GM23248 (cell line): ENCODE measurements at regions not wholly inside any gene's neighbourhood (a gene's known extent, or its start where the extent isn't known, plus 50 kb on each side); places are given as distances from the start of the nearest gene placed in this dataset.

ENCODE experiments used
- DNase-seq: peaks from one replicate; pipeline ENCODE4 v3.0.0-alpha.2; 2015
- H2AFZ ChIP-seq: fragments of 200-600 bp; sonication (generic); 2 replicates; pipeline ENCODE4 v1.6.1; 2016; ENCODE audit warnings: antibody characterized with exemption
- H3F3A ChIP-seq: fragments of 200-600 bp; sonication (generic); 2 replicates; pipeline ENCODE4 v1.6.1; 2016; ENCODE audit warnings: mild to moderate bottlenecking, antibody characterized with exemption, mixed run types; ENCODE audit not compliant: insufficient read depth
- H3K27ac ChIP-seq: fragments of 200-600 bp; sonication (generic); 2 replicates; pipeline ENCODE4 v1.5.1; 2016; ENCODE audit warnings: mild to moderate bottlenecking
- H3K27me3 ChIP-seq: fragments of 200-600 bp; sonication (generic); replicated peaks from 2 replicates; pipeline ENCODE4 v1.6.1; 2016; ENCODE audit warnings: mild to moderate bottlenecking; ENCODE audit not compliant: insufficient read depth
- H3K36me3 ChIP-seq: fragments of 200-600 bp; sonication (generic); 2 replicates; pipeline ENCODE4 v1.6.1; 2016; ENCODE audit warnings: low read depth, mild to moderate bottlenecking
- H3K4me1 ChIP-seq: fragments of 200-600 bp; sonication (generic); 2 replicates; pipeline ENCODE4 v1.6.1; 2016; ENCODE audit warnings: mild to moderate bottlenecking; ENCODE audit not compliant: insufficient read depth
- H3K4me2 ChIP-seq: fragments of 200-600 bp; sonication (generic); one replicate; pipeline ENCODE4 v1.6.1; 2016; ENCODE audit warnings: mild to moderate bottlenecking; ENCODE audit not compliant: unreplicated experiment
- H3K4me3 ChIP-seq: fragments of 200-600 bp; sonication (generic); 2 replicates; pipeline ENCODE4 v1.5.1; 2016; ENCODE audit warnings: mild to moderate bottlenecking
- H3K79me2 ChIP-seq: fragments of 200-600 bp; sonication (generic); 2 replicates; pipeline ENCODE4 v1.6.1; 2016; ENCODE audit warnings: mild to moderate bottlenecking; ENCODE audit not compliant: insufficient read depth
- H3K9ac ChIP-seq: fragments of 200-600 bp; sonication (generic); 2 replicates; pipeline ENCODE4 v1.6.1; 2016; ENCODE audit warnings: mild to moderate bottlenecking
- H3K9me2 ChIP-seq: fragments of 200-600 bp; sonication (generic); 2 replicates; pipeline ENCODE4 v1.6.1; 2016; ENCODE audit warnings: mixed run types, mild to moderate bottlenecking, moderate library complexity; ENCODE audit not compliant: insufficient read depth
- H3K9me3 ChIP-seq: fragments of 200-600 bp; sonication (generic); one replicate; pipeline ENCODE4 v1.6.1; 2017; ENCODE audit warnings: low read depth
- H4K20me1 ChIP-seq: fragments of 200-600 bp; sonication (generic); 2 replicates; pipeline ENCODE4 v1.6.0; 2016; ENCODE audit not compliant: insufficient read depth
- EZH2 ChIP-seq: fragments of 200-600 bp; sonication (generic); IDR thresholded peaks from 2 replicates; pipeline ENCODE4 v1.6.1; 2018; ENCODE audit warnings: antibody characterized with exemption, mild to moderate bottlenecking; ENCODE audit not compliant: insufficient read depth, poor library complexity, severe bottlenecking
- EZH2phosphoT487 ChIP-seq: fragments of 200-600 bp; sonication (generic); IDR thresholded peaks from 2 replicates; pipeline ENCODE4 v1.6.1; 2018; ENCODE audit warnings: antibody characterized with exemption, moderate library complexity, mild to moderate bottlenecking, low read depth; ENCODE audit not compliant: insufficient read depth
- WGBS, 2 experiments: methylation state at CpG; one replicate each; pipeline ENCODE4 v1.1.6; 2015 to 2017; ENCODE audit warnings: low lambda C conversion rate in 2 of 2, low coverage in 1 of 2; ENCODE audit errors: missing lambda C conversion rate in 2 of 2; 5-methylcytosine and 5-hydroxymethylcytosine counted together
- in situ Hi-C: fragments of 300-500 bp; cut with MboI; formaldehyde crosslinking; loops from 2 replicates; pipeline ENCODE4 v1.15.0; 2020

DNA sequence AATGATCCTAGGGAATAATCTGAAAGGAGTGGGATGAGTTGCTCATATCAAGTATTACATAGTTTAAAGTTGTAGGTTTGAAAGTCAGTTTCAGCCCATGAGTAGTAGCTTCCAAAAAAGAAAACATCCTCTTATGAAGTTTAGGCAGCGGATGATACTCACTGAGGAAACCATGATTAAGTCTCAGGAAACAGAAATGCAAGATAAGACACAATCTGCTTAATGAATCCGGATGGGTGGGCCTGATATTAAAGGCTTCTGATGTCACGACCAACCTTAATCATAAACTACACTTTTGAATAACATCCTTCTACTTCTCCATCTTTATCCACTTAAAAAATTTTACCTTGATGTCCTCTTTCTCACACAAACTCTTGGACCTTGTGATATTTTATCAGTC, 61.8 kb downstream of the S1PR1 start:
- Histone ChIP-seq H3K27me3 (no peaks in the 10 kb centered on the region), H3K9me3 (no peaks in the 10 kb centered on the region), H4K20me1 (no peaks in the 10 kb centered on the region), H3K9ac (no peak overlapping the region), H3F3A (peaks cover 21% of the 10 kb centered on the region), H3K27ac (no peak overlapping the region), H3K36me3 (no peaks in the 10 kb centered on the region), H3K4me2 (no peak overlapping the region), H3K9me2 (no peaks in the 10 kb centered on the region), H2AFZ (no peak overlapping the region), H3K4me1 (peaks cover 13% of the 10 kb centered on the region), H3K4me3 (no peak overlapping the region), H3K79me2 (no peaks in the 10 kb centered on the region)
- TF ChIP-seq EZH2 = no peak
- TF ChIP-seq EZH2phosphoT487 = no peak
- in situ Hi-C loops = no loop called here
- WGBS, 2 experiments = 81 to 82% methylated on average over 3 of the region's 3 CpGs
- DNase-seq = no peak

DNA sequence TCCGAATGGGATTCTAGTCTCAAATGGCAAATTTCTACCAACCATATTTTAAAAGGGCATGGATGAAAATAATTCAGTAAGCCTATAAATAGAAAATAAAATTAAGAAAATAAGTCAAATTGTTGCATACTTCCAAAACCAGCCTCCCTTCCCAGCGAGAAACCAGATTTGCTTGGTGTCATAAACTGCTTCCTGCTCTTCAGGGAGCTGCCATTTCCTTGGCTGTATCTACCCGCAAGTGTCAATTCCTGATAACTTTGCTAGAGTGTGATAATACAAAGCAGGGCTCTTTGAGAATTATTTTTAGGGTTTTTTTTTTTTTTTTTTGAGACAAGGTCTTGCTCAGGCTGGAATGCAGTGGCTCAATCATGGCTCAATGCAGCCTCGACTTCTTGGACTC, 62.3 kb downstream of the S1PR1 start:
- Histone ChIP-seq H3K4me3 (no peak overlapping the region), H3K79me2 (no peaks in the 10 kb centered on the region), H3K9me3 (no peaks in the 10 kb centered on the region), H4K20me1 (no peaks in the 10 kb centered on the region), H3K27ac (no peak overlapping the region), H3K4me2 (no peak overlapping the region), H3F3A (peaks cover 17% of the 10 kb centered on the region), H3K9me2 (no peaks in the 10 kb centered on the region), H2AFZ (no peak overlapping the region), H3K27me3 (no peaks in the 10 kb centered on the region), H3K9ac (no peak overlapping the region), H3K36me3 (no peaks in the 10 kb centered on the region), H3K4me1 (peaks cover 13% of the 10 kb centered on the region)
- in situ Hi-C loops = no loop called here
- DNase-seq = no peak
- TF ChIP-seq EZH2 (no peak), EZH2phosphoT487 (no peak)
- 71 to 77% methylated on average over 4 of the region's 4 CpGs for whole genome bisulfite sequencing, 2 experiments

DNA sequence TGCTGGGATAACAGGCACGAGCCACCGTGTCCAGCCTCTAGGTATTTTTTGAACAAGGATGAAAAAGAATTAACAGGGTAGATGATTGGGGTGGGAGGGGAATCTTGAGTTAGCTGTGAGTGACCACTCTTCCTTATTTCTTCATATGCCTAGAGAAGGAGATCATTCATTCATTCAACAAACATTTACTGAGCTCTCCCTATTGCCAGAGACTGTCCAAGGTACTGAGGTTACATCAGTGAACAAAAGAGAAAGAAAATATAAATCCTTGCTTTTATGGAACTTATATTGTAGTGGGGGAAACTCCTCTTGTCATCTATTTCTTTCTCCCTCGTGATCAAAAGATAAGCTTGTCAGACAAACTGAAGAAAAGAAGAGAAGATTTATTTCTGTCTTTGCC, 62.9 kb downstream of the S1PR1 start:
- H2AFZ ChIP-seq = no peak overlapping the region
- no peak for DNase-seq
- no peaks in the 10 kb centered on the region for H3K79me2 ChIP-seq
- WGBS, 2 experiments = 74 to 81% methylated on average over 3 of the region's 3 CpGs
- H3K4me1 ChIP-seq = peaks cover 13% of the 10 kb centered on the region
- no peak overlapping the region for H3K4me3 ChIP-seq
- H3K27ac ChIP-seq = no peak overlapping the region
- in situ Hi-C loops = no loop called here
- H3K4me2 ChIP-seq = no peak overlapping the region
- H4K20me1 ChIP-seq = no peaks in the 10 kb centered on the region
- H3F3A ChIP-seq = peaks cover 14% of the 10 kb centered on the region
- no peaks in the 10 kb centered on the region for H3K27me3 ChIP-seq
- H3K36me3 ChIP-seq = no peaks in the 10 kb centered on the region
- H3K9me3 ChIP-seq = no peaks in the 10 kb centered on the region
- TF ChIP-seq EZH2 (no peak), EZH2phosphoT487 (no peak)
- no peak overlapping the region for H3K9ac ChIP-seq
- no peaks in the 10 kb centered on the region for H3K9me2 ChIP-seq

DNA sequence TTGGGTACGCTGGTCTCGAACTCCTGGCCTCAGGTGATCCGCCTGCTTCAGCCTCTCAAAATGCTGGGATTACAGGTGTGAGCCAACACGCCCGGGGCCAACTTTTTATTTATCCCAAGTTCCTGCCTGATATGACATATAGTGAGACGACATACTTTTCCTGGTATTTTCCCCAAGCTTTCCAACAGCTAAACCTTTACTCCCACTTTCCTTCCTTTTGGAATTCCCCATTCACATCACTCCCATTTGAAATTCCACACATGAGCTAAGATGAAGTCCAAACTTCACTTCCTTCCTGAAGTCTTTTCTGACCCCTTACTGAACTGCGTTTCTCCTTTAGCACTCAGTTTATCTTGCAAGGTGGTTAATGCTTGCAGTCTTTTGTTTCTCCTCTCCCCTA, 64.1 kb downstream of the S1PR1 start:
- DNase-seq = no peak

DNA sequence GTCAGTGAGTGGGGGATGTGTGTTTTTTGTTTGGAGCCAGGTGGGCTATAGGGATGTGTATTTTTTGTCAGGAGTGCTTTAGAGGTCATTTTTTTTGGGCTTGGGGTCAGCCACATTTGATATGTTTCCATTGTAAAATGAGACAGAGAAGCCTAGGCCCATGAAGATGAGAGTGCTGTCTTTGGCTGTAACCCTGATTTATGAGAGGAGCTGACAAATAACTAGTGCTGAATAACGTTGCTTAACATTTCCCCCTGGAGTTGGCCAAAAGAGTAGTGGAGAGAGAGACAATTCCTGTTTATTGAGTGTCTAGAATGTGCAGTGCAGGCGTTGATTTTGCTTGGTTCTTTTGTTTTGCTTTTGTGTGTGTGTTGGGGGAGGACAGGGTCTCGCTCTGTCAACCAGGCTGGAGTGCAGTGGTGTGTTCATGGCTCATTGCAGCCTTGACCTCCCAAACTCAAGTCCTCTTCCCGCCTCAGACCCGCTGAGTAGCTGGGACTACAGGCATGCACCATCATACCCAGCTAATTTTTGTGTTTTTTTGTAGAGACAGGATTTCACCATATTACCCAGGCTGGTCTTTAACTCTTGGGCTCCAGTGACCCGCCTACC, 64.7 kb downstream of the S1PR1 start:
- WGBS, 2 experiments = 68 to 76% methylated on average over 6 of the region's 6 CpGs
- Histone ChIP-seq H3K9me3 (no peaks in the 10 kb centered on the region), H3F3A (peaks cover 14% of the 10 kb centered on the region), H3K79me2 (no peaks in the 10 kb centered on the region), H3K27me3 (no peaks in the 10 kb centered on the region; the same call in 1 of the 2 replicates), H3K9ac (no peak overlapping the region), H3K4me1 (peaks cover 13% of the 10 kb centered on the region), H2AFZ (no peak overlapping the region), H3K4me3 (no peak overlapping the region), H3K36me3 (no peaks in the 10 kb centered on the region), H3K9me2 (no peaks in the 10 kb centered on the region), H4K20me1 (no peaks in the 10 kb centered on the region), H3K27ac (no peak overlapping the region), H3K4me2 (no peak overlapping the region)
- no peak for DNase-seq
- in situ Hi-C loops = no loop called here
- TF ChIP-seq EZH2phosphoT487 (no peak), EZH2 (no peak)

More for the DNA sequence above, 64.1 kb downstream of the S1PR1 start:
- Histone ChIP-seq H3K4me1 (peaks cover 13% of the 10 kb centered on the region), H3K9me2 (no peaks in the 10 kb centered on the region), H3K9ac (no peak overlapping the region), H3F3A (peaks cover 14% of the 10 kb centered on the region), H3K4me3 (no peak overlapping the region), H3K36me3 (no peaks in the 10 kb centered on the region), H3K79me2 (no peaks in the 10 kb centered on the region), H3K4me2 (no peak overlapping the region), H3K9me3 (no peaks in the 10 kb centered on the region), H4K20me1 (no peaks in the 10 kb centered on the region), H2AFZ (no peak overlapping the region), H3K27ac (no peak overlapping the region), H3K27me3 (no peaks in the 10 kb centered on the region)
- WGBS, 2 experiments = 77 to 86% methylated on average over 7 of the region's 7 CpGs
- TF ChIP-seq EZH2phosphoT487 (no peak), EZH2 (no peak)
- in situ Hi-C loops = no loop called here
